ENCODE measurements at regions not wholly inside any gene's neighbourhood (a gene's known extent, or its start where the extent isn't known, plus 50 kb on each side); places are given as distances from the start of the nearest gene placed in this dataset.
A peak's percentile ranks its signal among the peaks of the same experiment; 100 is the strongest.

GRCh38 chr16:52967744-52968143, 85.0 kb downstream of the CHD9NB start:
- FAIRE-seq = no peak
- Histone ChIP-seq H3K9ac (replicated peaks in 1 of 4; ENCODE audit: extremely low read depth in 1 of 4, low read depth in 3 of 4, low read length in 3 of 4) (no peak overlapping the region), H3K27ac (ENCODE audit: low read depth, low read length) (no peak overlapping the region), H4K20me1 (replicated peaks in 1 of 2; ENCODE audit: control insufficient read depth in 1 of 2, insufficient read depth in 2 of 2, low read length in 2 of 2) (no peaks in the 10 kb centered on the region), H3K79me1 (ENCODE audit: low read depth, low read length) (no peaks in the 10 kb centered on the region), H2BK120ac (replicated peaks; ENCODE audit: low read depth, low read length) (no peak overlapping the region), H3K23ac (ENCODE audit: insufficient read length) (no peak overlapping the region), H3K18ac (ENCODE audit: extremely low read depth, low read length) (no peak overlapping the region), H2BK12ac (ENCODE audit: low read depth, low read length) (no peak overlapping the region), H3K14ac (ENCODE audit: insufficient read length) (no peak overlapping the region), H2BK15ac (ENCODE audit: low read length) (no peak overlapping the region), H2AFZ (ENCODE audit: low read length) (peak overlapping the region; percentile 42; the same call in 1 of the 2 replicates), H3K79me2 (ENCODE audit: control insufficient read depth in 1 of 2, insufficient read depth in 2 of 2, low read length in 2 of 2) (no peaks in the 10 kb centered on the region), H4K91ac (replicated peaks; ENCODE audit: insufficient read length, low read length) (no peak overlapping the region), H3K36me3 (ENCODE audit: control insufficient read depth in 2 of 4, insufficient read depth in 4 of 4, low read length in 3 of 4) (no peaks in the 10 kb centered on the region), H3K4me1 (replicated peaks in 1 of 4; ENCODE audit: control insufficient read depth in 3 of 4, insufficient read depth in 4 of 4, low read length in 3 of 4) (peaks cover 0 to 7% (median 3%) of the 10 kb centered on the region in 4 experiments; a peak in 4 of 7 replicates), H3K4me3 (ENCODE audit: extremely low read depth in 1 of 4, insufficient read depth in 2 of 4, low read depth in 3 of 4, low read length in 4 of 4) (no peak overlapping the region), H3K4ac (replicated peaks; ENCODE audit: insufficient read length, low read depth, low read length) (no peak overlapping the region), H3K9me3 (ENCODE audit: insufficient read depth in 2 of 2, low read depth in 1 of 2, low read length in 1 of 2) (no peaks in the 10 kb centered on the region), H4K5ac (ENCODE audit: insufficient read length, low read depth, low read length) (no peak overlapping the region), H2BK5ac (ENCODE audit: low read depth, low read length) (no peak overlapping the region), H3K27me3 (replicated peaks in 1 of 4; ENCODE audit: control insufficient read depth in 3 of 4, extremely low read depth in 1 of 4, insufficient read depth in 3 of 4, low read length in 3 of 4) (no peaks in the 10 kb centered on the region), H4K8ac (ENCODE audit: extremely low read depth, insufficient read depth, low read length) (no peak overlapping the region), H2BK20ac (ENCODE audit: low read length) (no peak overlapping the region), H3K23me2 (ENCODE audit: low read depth, low read length) (no peaks in the 10 kb centered on the region), H3K56ac (replicated peaks; ENCODE audit: insufficient read length, low read depth, low read length) (no peak overlapping the region), H2AK5ac (ENCODE audit: low read depth, low read length) (no peak overlapping the region), H3K4me2 (ENCODE audit: insufficient read depth in 1 of 2, low read depth in 2 of 2, low read length in 2 of 2) (no peak overlapping the region)
- DNase-seq (ENCODE audit: low read depth in 1 of 2, low spot score in 2 of 2) = no peak
- ChIA-PET POLR2A (ENCODE audit: partially characterized antibody) (interaction anchor here (0.6 kb wide), 1 partner anchor 14 kb away, joined by 3 read pairs; no protein-coding TSS in a partner anchor), CTCF (ENCODE audit: partially characterized antibody) (interaction anchor here (1.0 to 4.3 kb wide), 4 partner anchors 10 to 55 kb away, joined by 3 to 20 read pairs (median 5); no protein-coding TSS in a partner anchor)
- no peak for TF ChIP-seq CBX8 (IDR thresholded peaks at IDR 0.05; ENCODE audit: borderline replicate concordance, low read depth, low read length)
- TF ChIP-seq SUZ12 (IDR thresholded peaks at IDR 0.05; ENCODE audit: low read length) = no peak
- TF ChIP-seq EP300 (IDR thresholded peaks at IDR 0.05; ENCODE audit: borderline replicate concordance in 1 of 2, low read depth in 2 of 2, low read length in 2 of 2) = no peak
- no peak for TF ChIP-seq NRF1 (IDR thresholded peaks at IDR 0.05; ENCODE audit: low read depth, low read length)
- no peak for TF ChIP-seq FOSL1 (IDR thresholded peaks at IDR 0.05; ENCODE audit: insufficient read depth, low read depth, low read length)
- no peak for TF ChIP-seq SIN3A (conservative IDR thresholded peaks at IDR 0.05 in 1 of 2, IDR thresholded peaks at IDR 0.05 in 1 of 2; ENCODE audit: low read depth in 1 of 2, low read length in 2 of 2)
- TF ChIP-seq SP1 (IDR thresholded peaks at IDR 0.05; ENCODE audit: low read depth, low read length) = no peak
- no peak for TF ChIP-seq SP4 (IDR thresholded peaks at IDR 0.05; ENCODE audit: low read length)
- TF ChIP-seq SAP30 (IDR thresholded peaks at IDR 0.05; ENCODE audit: insufficient read depth, insufficient replicate concordance, low read length) = no peak
